ENCODE measurements at regions not wholly inside any gene's neighbourhood (a gene's known extent, or its start where the extent isn't known, plus 50 kb on each side); places are given as distances from the start of the nearest gene placed in this dataset.

- no peaks in the 10 kb centered on the region for H3K36me3 ChIP-seq (ENCODE audit: control insufficient read depth in 1 of 2, insufficient read depth in 2 of 2, low read length in 2 of 2)
- peaks cover 7 to 10% of the 10 kb centered on the region in 2 donors for H3K4me1 ChIP-seq (ENCODE audit: control insufficient read depth in 1 of 2, insufficient read depth in 2 of 2, low read length in 2 of 2)
- no peak overlapping the region for H3K27ac ChIP-seq (ENCODE audit: low read depth, low read length)
- no peak overlapping the region for H3K9ac ChIP-seq (ENCODE audit: low read depth in 1 of 2, low read length in 2 of 2)
- H3K4me3 ChIP-seq (ENCODE audit: low read depth in 1 of 2, low read length in 2 of 2) = no peak overlapping the region
- no peaks in the 10 kb centered on the region for H3K9me3 ChIP-seq (ENCODE audit: control insufficient read depth in 1 of 2, low read length in 2 of 2)
- peaks cover 6 to 9% of the 10 kb centered on the region in 2 donors for H3K27me3 ChIP-seq (ENCODE audit: control insufficient read depth in 1 of 2, insufficient read depth in 2 of 2, low read length in 2 of 2)
These were observed 243.0 kb downstream of the C1orf94 start for GRCh38 chr1:34419663-34420136.

GRCh38 chr1:34425046-34425445 lies 248.3 kb downstream of the C1orf94 start:
- no peak overlapping the region for H3K4me3 ChIP-seq (ENCODE audit: low read depth in 1 of 2, low read length in 2 of 2)
- H3K9ac ChIP-seq (ENCODE audit: low read depth in 1 of 2, low read length in 2 of 2) = no peak overlapping the region
- H3K27me3 ChIP-seq (ENCODE audit: control insufficient read depth in 1 of 2, insufficient read depth in 2 of 2, low read length in 2 of 2) = peaks cover 6 to 9% of the 10 kb centered on the region in 2 donors
- H3K4me1 ChIP-seq (ENCODE audit: control insufficient read depth in 1 of 2, insufficient read depth in 2 of 2, low read length in 2 of 2) = no peaks in the 10 kb centered on the region
- H3K36me3 ChIP-seq (ENCODE audit: control insufficient read depth in 1 of 2, insufficient read depth in 2 of 2, low read length in 2 of 2) = no peaks in the 10 kb centered on the region
- no peak overlapping the region for H3K27ac ChIP-seq (ENCODE audit: low read depth, low read length)
- H3K9me3 ChIP-seq (ENCODE audit: control insufficient read depth in 1 of 2, low read length in 2 of 2) = no peaks in the 10 kb centered on the region

GRCh38 chr1:34425785-34426184 lies 249.1 kb downstream of the C1orf94 start:
- no peak overlapping the region for H3K9ac ChIP-seq (ENCODE audit: low read depth in 1 of 2, low read length in 2 of 2)
- peaks cover 6 to 9% of the 10 kb centered on the region in 2 donors for H3K27me3 ChIP-seq (ENCODE audit: control insufficient read depth in 1 of 2, insufficient read depth in 2 of 2, low read length in 2 of 2)
- H3K27ac ChIP-seq (ENCODE audit: low read depth, low read length) = no peak overlapping the region
- no peaks in the 10 kb centered on the region for H3K9me3 ChIP-seq (ENCODE audit: control insufficient read depth in 1 of 2, low read length in 2 of 2)
- H3K36me3 ChIP-seq (ENCODE audit: control insufficient read depth in 1 of 2, insufficient read depth in 2 of 2, low read length in 2 of 2) = no peaks in the 10 kb centered on the region
- H3K4me3 ChIP-seq (ENCODE audit: low read depth in 1 of 2, low read length in 2 of 2) = no peak overlapping the region
- no peaks in the 10 kb centered on the region for H3K4me1 ChIP-seq (ENCODE audit: control insufficient read depth in 1 of 2, insufficient read depth in 2 of 2, low read length in 2 of 2)

- H3K9ac ChIP-seq (ENCODE audit: low read depth in 1 of 2, low read length in 2 of 2) = no peak overlapping the region
These were observed 249.7 kb downstream of the C1orf94 start for GRCh38 chr1:34426325-34426896.

GRCh38 chr1:34427170-34427569 lies 250.5 kb downstream of the C1orf94 start:
- H3K4me1 ChIP-seq (ENCODE audit: control insufficient read depth in 1 of 2, insufficient read depth in 2 of 2, low read length in 2 of 2) = no peaks in the 10 kb centered on the region
- no peaks in the 10 kb centered on the region for H3K9me3 ChIP-seq (ENCODE audit: control insufficient read depth in 1 of 2, low read length in 2 of 2)
- no peak overlapping the region for H3K27ac ChIP-seq (ENCODE audit: low read depth, low read length)
- peaks cover 0 to 9% of the 10 kb centered on the region in 2 donors for H3K27me3 ChIP-seq (ENCODE audit: control insufficient read depth in 1 of 2, insufficient read depth in 2 of 2, low read length in 2 of 2)
- no peak overlapping the region for H3K4me3 ChIP-seq (ENCODE audit: low read depth in 1 of 2, low read length in 2 of 2)
- H3K9ac ChIP-seq (ENCODE audit: low read depth in 1 of 2, low read length in 2 of 2) = no peak overlapping the region
- no peaks in the 10 kb centered on the region for H3K36me3 ChIP-seq (ENCODE audit: control insufficient read depth in 1 of 2, insufficient read depth in 2 of 2, low read length in 2 of 2)

More at GRCh38 chr1:34426325-34426896, 249.7 kb downstream of the C1orf94 start:
- H3K4me1 ChIP-seq (ENCODE audit: control insufficient read depth in 1 of 2, insufficient read depth in 2 of 2, low read length in 2 of 2) = no peaks in the 10 kb centered on the region
- no peaks in the 10 kb centered on the region for H3K36me3 ChIP-seq (ENCODE audit: control insufficient read depth in 1 of 2, insufficient read depth in 2 of 2, low read length in 2 of 2)
- H3K9me3 ChIP-seq (ENCODE audit: control insufficient read depth in 1 of 2, low read length in 2 of 2) = no peaks in the 10 kb centered on the region
- no peak overlapping the region for H3K27ac ChIP-seq (ENCODE audit: low read depth, low read length)
- no peak overlapping the region for H3K4me3 ChIP-seq (ENCODE audit: low read depth in 1 of 2, low read length in 2 of 2)
- peaks cover 3 to 9% of the 10 kb centered on the region in 2 donors for H3K27me3 ChIP-seq (ENCODE audit: control insufficient read depth in 1 of 2, insufficient read depth in 2 of 2, low read length in 2 of 2)

GRCh38 chr1:34433099-34433498 lies 256.4 kb downstream of the C1orf94 start:
- no peak overlapping the region for H3K4me3 ChIP-seq (ENCODE audit: low read depth in 1 of 2, low read length in 2 of 2)
- H3K9ac ChIP-seq (ENCODE audit: low read depth in 1 of 2, low read length in 2 of 2) = no peak overlapping the region
- no peaks in the 10 kb centered on the region for H3K36me3 ChIP-seq (ENCODE audit: control insufficient read depth in 1 of 2, insufficient read depth in 2 of 2, low read length in 2 of 2)
- no peak overlapping the region for H3K27ac ChIP-seq (ENCODE audit: low read depth, low read length)
- H3K27me3 ChIP-seq (ENCODE audit: control insufficient read depth in 1 of 2, insufficient read depth in 2 of 2, low read length in 2 of 2) = no peaks in the 10 kb centered on the region
- no peaks in the 10 kb centered on the region for H3K9me3 ChIP-seq (ENCODE audit: control insufficient read depth in 1 of 2, low read length in 2 of 2)
- no peaks in the 10 kb centered on the region for H3K4me1 ChIP-seq (ENCODE audit: control insufficient read depth in 1 of 2, insufficient read depth in 2 of 2, low read length in 2 of 2)

GRCh38 chr1:34436836-34437235 lies 260.1 kb downstream of the C1orf94 start:
- Histone ChIP-seq H3K36me3 (ENCODE audit: control insufficient read depth in 1 of 2, insufficient read depth in 2 of 2, low read length in 2 of 2) (no peaks in the 10 kb centered on the region), H3K4me1 (ENCODE audit: control insufficient read depth in 1 of 2, insufficient read depth in 2 of 2, low read length in 2 of 2) (no peaks in the 10 kb centered on the region), H3K9me3 (ENCODE audit: control insufficient read depth in 1 of 2, low read length in 2 of 2) (no peaks in the 10 kb centered on the region), H3K4me3 (ENCODE audit: low read depth in 1 of 2, low read length in 2 of 2) (no peak overlapping the region), H3K9ac (ENCODE audit: low read depth in 1 of 2, low read length in 2 of 2) (no peak overlapping the region), H3K27me3 (ENCODE audit: control insufficient read depth in 1 of 2, insufficient read depth in 2 of 2, low read length in 2 of 2) (peaks cover 0 to 3% of the 10 kb centered on the region in 2 donors), H3K27ac (ENCODE audit: low read depth, low read length) (no peak overlapping the region)

- Histone ChIP-seq H3K27me3 (ENCODE audit: control insufficient read depth in 1 of 2, insufficient read depth in 2 of 2, low read length in 2 of 2) (peaks cover 0 to 3% of the 10 kb centered on the region in 2 donors), H3K4me3 (ENCODE audit: low read depth in 1 of 2, low read length in 2 of 2) (no peak overlapping the region), H3K4me1 (ENCODE audit: control insufficient read depth in 1 of 2, insufficient read depth in 2 of 2, low read length in 2 of 2) (no peaks in the 10 kb centered on the region), H3K36me3 (ENCODE audit: control insufficient read depth in 1 of 2, insufficient read depth in 2 of 2, low read length in 2 of 2) (no peaks in the 10 kb centered on the region), H3K27ac (ENCODE audit: low read depth, low read length) (no peak overlapping the region), H3K9me3 (ENCODE audit: control insufficient read depth in 1 of 2, low read length in 2 of 2) (no peaks in the 10 kb centered on the region), H3K9ac (ENCODE audit: low read depth in 1 of 2, low read length in 2 of 2) (no peak overlapping the region)
These were observed 264.8 kb downstream of the C1orf94 start for GRCh38 chr1:34441259-34442069.

- Histone ChIP-seq H3K36me3 (ENCODE audit: control insufficient read depth in 1 of 2, insufficient read depth in 2 of 2, low read length in 2 of 2) (no peaks in the 10 kb centered on the region), H3K4me3 (ENCODE audit: low read depth in 1 of 2, low read length in 2 of 2) (no peak overlapping the region), H3K9me3 (ENCODE audit: control insufficient read depth in 1 of 2, low read length in 2 of 2) (no peaks in the 10 kb centered on the region), H3K27me3 (ENCODE audit: control insufficient read depth in 1 of 2, insufficient read depth in 2 of 2, low read length in 2 of 2) (peaks cover 0 to 3% of the 10 kb centered on the region in 2 donors), H3K9ac (ENCODE audit: low read depth in 1 of 2, low read length in 2 of 2) (no peak overlapping the region), H3K4me1 (ENCODE audit: control insufficient read depth in 1 of 2, insufficient read depth in 2 of 2, low read length in 2 of 2) (no peaks in the 10 kb centered on the region), H3K27ac (ENCODE audit: low read depth, low read length) (no peak overlapping the region)
These were observed 267.8 kb downstream of the C1orf94 start for GRCh38 chr1:34444516-34444915.

- H3K27me3 ChIP-seq (ENCODE audit: control insufficient read depth in 1 of 2, insufficient read depth in 2 of 2, low read length in 2 of 2) = no peaks in the 10 kb centered on the region
- H3K4me1 ChIP-seq (ENCODE audit: control insufficient read depth in 1 of 2, insufficient read depth in 2 of 2, low read length in 2 of 2) = no peaks in the 10 kb centered on the region
- H3K9ac ChIP-seq (ENCODE audit: low read depth in 1 of 2, low read length in 2 of 2) = no peak overlapping the region
- H3K9me3 ChIP-seq (ENCODE audit: control insufficient read depth in 1 of 2, low read length in 2 of 2) = no peaks in the 10 kb centered on the region
- H3K4me3 ChIP-seq (ENCODE audit: low read depth in 1 of 2, low read length in 2 of 2) = no peak overlapping the region
- H3K27ac ChIP-seq (ENCODE audit: low read depth, low read length) = no peak overlapping the region
- no peaks in the 10 kb centered on the region for H3K36me3 ChIP-seq (ENCODE audit: control insufficient read depth in 1 of 2, insufficient read depth in 2 of 2, low read length in 2 of 2)
These were observed 273.6 kb downstream of the C1orf94 start for GRCh38 chr1:34450325-34450724.

All from duodenal mucosa (tissue), 2 donors.